Trophoblast cell (in vitro differentiated cells and primary cell): ENCODE measurements at regions not wholly inside any gene's neighbourhood (a gene's known extent, or its start where the extent isn't known, plus 50 kb on each side); places are given as distances from the start of the nearest gene placed in this dataset.

Experiments used
- DNase-seq, 2 donors: peaks; one replicate each; pipeline ENCODE4 v3.0.0-alpha.2; 2016
- H2AFZ ChIP-seq: 2 replicates; pipeline ENCODE4 v1.6.1; 2013; ENCODE audit warnings: low read length, moderate library complexity, mild to moderate bottlenecking; ENCODE audit not compliant: insufficient read depth, poor library complexity
- H2AK5ac ChIP-seq: 2 replicates; pipeline ENCODE4 v1.6.1; 2013; ENCODE audit warnings: mild to moderate bottlenecking, low read length
- H2BK120ac ChIP-seq: 2 replicates; pipeline ENCODE4 v1.6.1; 2013; ENCODE audit warnings: low read length, mild to moderate bottlenecking, moderate library complexity; ENCODE audit not compliant: insufficient read depth, poor library complexity
- H2BK12ac ChIP-seq: 2 replicates; pipeline ENCODE4 v1.6.1; 2013; ENCODE audit warnings: mild to moderate bottlenecking, low read length, moderate library complexity
- H2BK5ac ChIP-seq: 2 replicates; pipeline ENCODE4 v1.6.1; 2013; ENCODE audit warnings: low read length, low read depth, moderate library complexity, mild to moderate bottlenecking; ENCODE audit not compliant: poor library complexity
- H3K14ac ChIP-seq: 2 replicates; pipeline ENCODE4 v1.6.1; 2013; ENCODE audit warnings: mild to moderate bottlenecking, low read length
- H3K18ac ChIP-seq: 2 replicates; pipeline ENCODE4 v1.6.1; 2013; ENCODE audit warnings: mild to moderate bottlenecking, low read length
- H3K23ac ChIP-seq: 2 replicates; pipeline ENCODE4 v1.6.1; 2013; ENCODE audit warnings: low read length
- H3K27ac ChIP-seq: 2 replicates; pipeline ENCODE4 v1.5.1; 2013; ENCODE audit warnings: low read depth, mild to moderate bottlenecking, inconsistent platforms, low read length, moderate library complexity
- H3K27me3 ChIP-seq: 2 replicates; pipeline ENCODE4 v1.6.1; 2013; ENCODE audit warnings: inconsistent platforms, mild to moderate bottlenecking, low read length, moderate library complexity; ENCODE audit not compliant: insufficient read depth
- H3K36me3 ChIP-seq, 2 experiments: 1 replicate in 1 of 2; 2 replicates in 1 of 2; pipeline ENCODE4 v1.6.1; 2013; ENCODE audit warnings: low read length in 2 of 2, mild to moderate bottlenecking in 2 of 2, moderate library complexity in 1 of 2; ENCODE audit not compliant: insufficient read depth in 2 of 2, control insufficient read depth in 1 of 2
- H3K4ac ChIP-seq: 2 replicates; pipeline ENCODE4 v1.6.1; 2013; ENCODE audit warnings: low read depth, mild to moderate bottlenecking, low read length, moderate library complexity
- H3K4me1 ChIP-seq, 2 experiments: 1 replicate in 1 of 2; 2 replicates in 1 of 2; pipeline ENCODE4 v1.6.1; 2013; ENCODE audit warnings: low read length in 2 of 2, mild to moderate bottlenecking in 2 of 2, moderate library complexity in 1 of 2; ENCODE audit not compliant: insufficient read depth in 2 of 2, control insufficient read depth in 1 of 2
- H3K4me2 ChIP-seq: 2 replicates; pipeline ENCODE4 v1.6.1; 2013; ENCODE audit warnings: inconsistent platforms, mild to moderate bottlenecking, low read length, moderate library complexity
- H3K4me3 ChIP-seq: 2 replicates; pipeline ENCODE4 v1.5.1; 2013; ENCODE audit warnings: mild to moderate bottlenecking, low read depth, low read length, inconsistent platforms
- H3K79me1 ChIP-seq: one replicate; pipeline ENCODE4 v1.6.1; 2013; ENCODE audit warnings: low read length
- H3K79me2 ChIP-seq: 2 replicates; pipeline ENCODE4 v1.6.1; 2013; ENCODE audit warnings: low read length, mild to moderate bottlenecking; ENCODE audit not compliant: control insufficient read depth, insufficient read depth, poor library complexity
- H3K9ac ChIP-seq: 2 replicates; pipeline ENCODE4 v1.6.1; 2013; ENCODE audit warnings: mild to moderate bottlenecking, low read length
- H3K9me3 ChIP-seq: 2 replicates; pipeline ENCODE4 v1.6.1; 2013; ENCODE audit warnings: low read depth, mild to moderate bottlenecking, control low read depth, inconsistent platforms, low read length; ENCODE audit not compliant: insufficient read depth
- H4K12ac ChIP-seq: 2 replicates; pipeline ENCODE4 v1.6.1; 2013; ENCODE audit warnings: low read depth, mild to moderate bottlenecking, low read length, moderate library complexity
- H4K8ac ChIP-seq: 2 replicates; pipeline ENCODE4 v1.6.1; 2013; ENCODE audit warnings: low read depth, mild to moderate bottlenecking, low read length, moderate library complexity
- H4K91ac ChIP-seq: one replicate; pipeline ENCODE4 v1.6.1; 2013; ENCODE audit warnings: low read depth, mild to moderate bottlenecking, low read length, moderate library complexity
- WGBS: extraction: QIAGEN DNeasy Blood & Tissue Kit; methylation state at CpG from one replicate; pipeline ENCODE4 v1.1.7; 2013; ENCODE audit warnings: missing lambda C conversion rate; ENCODE audit not compliant: insufficient read length, insufficient coverage; ENCODE audit errors: extremely low coverage; 5-methylcytosine and 5-hydroxymethylcytosine counted together

DNA sequence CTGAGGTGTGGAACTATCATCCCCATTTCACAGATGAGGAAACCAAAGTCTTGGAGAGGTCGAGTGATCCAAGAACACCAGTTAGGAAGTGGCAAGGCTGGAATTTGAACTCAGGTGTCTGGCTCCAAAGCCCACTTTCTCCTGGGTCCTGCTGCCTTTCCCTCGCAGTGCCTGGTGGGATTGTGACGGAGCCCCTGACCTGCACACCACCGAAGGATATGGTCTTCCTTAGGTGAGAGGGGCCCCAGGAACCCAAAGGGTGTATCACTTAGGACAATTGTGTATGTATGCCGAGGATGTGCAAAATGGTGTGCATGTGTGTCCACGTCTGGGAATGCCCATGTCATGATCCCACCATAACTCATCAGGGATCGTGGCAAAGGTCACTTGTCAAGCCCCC lies 392.7 kb downstream of the MATN1 start:
- no peaks in the 10 kb centered on the region for H3K79me2 ChIP-seq
- no peak overlapping the region for H4K12ac ChIP-seq
- no peaks in the 10 kb centered on the region for H3K4me1 ChIP-seq
- H2BK120ac ChIP-seq, result no peak overlapping the region
- no peak overlapping the region for H4K91ac ChIP-seq
- H3K79me1 ChIP-seq, result no peaks in the 10 kb centered on the region
- no peak overlapping the region for H4K8ac ChIP-seq
- no peak overlapping the region for H2AFZ ChIP-seq
- no peak overlapping the region for H3K18ac ChIP-seq
- no peak overlapping the region for H2BK5ac ChIP-seq
- no peak overlapping the region for H3K9ac ChIP-seq
- no peak for DNase-seq
- H3K4ac ChIP-seq, result no peak overlapping the region
- H3K27ac ChIP-seq, result no peak overlapping the region
- no peak overlapping the region for H3K4me3 ChIP-seq
- WGBS, result no CpG with 5 or more reads among the region's 7 CpGs
- no peak overlapping the region for H3K4me2 ChIP-seq
- no peak overlapping the region for H2BK12ac ChIP-seq
- no peaks in the 10 kb centered on the region for H3K9me3 ChIP-seq
- no peak overlapping the region for H3K23ac ChIP-seq
- H3K14ac ChIP-seq, result no peak overlapping the region
- H3K36me3 ChIP-seq, result no peaks in the 10 kb centered on the region
- no peak overlapping the region for H2AK5ac ChIP-seq
- H3K27me3 ChIP-seq, result no peaks in the 10 kb centered on the region

DNA sequence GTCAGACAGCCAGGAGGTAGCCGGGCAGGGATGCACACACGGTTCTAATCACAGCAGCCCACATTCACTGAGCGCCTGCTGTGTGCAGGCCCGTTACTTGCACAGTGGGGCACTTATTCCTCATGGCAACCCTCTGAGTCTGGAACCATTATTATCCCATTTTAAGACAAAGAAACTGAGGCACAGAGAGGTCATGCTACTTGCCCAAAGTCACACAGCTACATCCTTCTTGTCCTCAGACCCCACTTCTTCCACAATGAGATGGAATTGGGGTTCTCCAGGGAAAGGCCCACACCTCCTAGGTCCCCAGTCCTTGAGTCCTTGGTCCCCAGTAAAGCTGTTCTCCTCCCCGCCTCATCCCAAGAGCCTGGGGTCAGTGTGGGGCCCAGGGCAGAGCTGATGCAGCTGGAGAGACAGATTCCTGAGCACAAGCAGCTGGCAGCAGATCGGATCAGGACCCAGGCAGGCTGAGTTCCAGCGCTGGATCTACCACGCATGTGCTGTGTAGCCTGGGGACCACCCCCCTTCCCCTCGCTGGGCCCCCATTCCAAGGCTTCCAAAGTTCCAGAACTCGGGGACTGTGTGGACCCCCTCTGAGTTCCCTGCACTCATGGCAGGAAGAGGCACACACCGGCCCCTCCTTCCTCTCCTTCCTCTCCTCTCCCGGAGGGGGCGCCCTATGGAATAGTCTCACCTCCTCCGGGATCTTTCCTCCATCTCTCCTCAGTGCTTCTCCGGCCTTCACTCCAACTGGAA lies 393.4 kb downstream of the MATN1 start:
- Histone ChIP-seq H3K4me1 (no peaks in the 10 kb centered on the region), H4K91ac (no peak overlapping the region), H3K27ac (no peak overlapping the region), H3K79me2 (no peaks in the 10 kb centered on the region), H2BK12ac (no peak overlapping the region), H3K14ac (no peak overlapping the region), H3K4me3 (no peak overlapping the region), H3K27me3 (no peaks in the 10 kb centered on the region), H3K36me3 (no peaks in the 10 kb centered on the region), H2AK5ac (no peak overlapping the region), H3K18ac (no peak overlapping the region), H3K4ac (no peak overlapping the region), H3K9ac (no peak overlapping the region), H3K9me3 (no peaks in the 10 kb centered on the region), H2BK5ac (no peak overlapping the region), H2AFZ (no peak overlapping the region), H3K79me1 (no peaks in the 10 kb centered on the region), H2BK120ac (no peak overlapping the region), H4K12ac (no peak overlapping the region), H3K23ac (no peak overlapping the region), H4K8ac (no peak overlapping the region), H3K4me2 (no peak overlapping the region)
- no peak for DNase-seq
- no CpG with 5 or more reads among the region's 15 CpGs for WGBS

GRCh38 chr1:30329263-30329753 lies 394.1 kb downstream of the MATN1 start:
- no peak overlapping the region for H4K91ac ChIP-seq
- no peak overlapping the region for H3K23ac ChIP-seq
- H2BK120ac ChIP-seq, result no peak overlapping the region
- H3K9ac ChIP-seq, result no peak overlapping the region
- H3K9me3 ChIP-seq, result no peaks in the 10 kb centered on the region
- H3K14ac ChIP-seq, result no peak overlapping the region
- H2BK5ac ChIP-seq, result no peak overlapping the region
- H3K4me1 ChIP-seq, result no peaks in the 10 kb centered on the region
- H3K4ac ChIP-seq, result no peak overlapping the region
- no peak overlapping the region for H4K12ac ChIP-seq
- H3K4me2 ChIP-seq, result no peak overlapping the region
- no peak overlapping the region for H2AK5ac ChIP-seq
- H3K79me1 ChIP-seq, result no peaks in the 10 kb centered on the region
- WGBS, result no CpG with 5 or more reads among the region's 12 CpGs
- no peak overlapping the region for H2AFZ ChIP-seq
- H2BK12ac ChIP-seq, result no peak overlapping the region
- H4K8ac ChIP-seq, result no peak overlapping the region
- no peak overlapping the region for H3K27ac ChIP-seq
- no peaks in the 10 kb centered on the region for H3K36me3 ChIP-seq
- DNase-seq, result no peak
- no peaks in the 10 kb centered on the region for H3K27me3 ChIP-seq
- H3K18ac ChIP-seq, result no peak overlapping the region
- H3K79me2 ChIP-seq, result no peaks in the 10 kb centered on the region
- no peak overlapping the region for H3K4me3 ChIP-seq

DNA sequence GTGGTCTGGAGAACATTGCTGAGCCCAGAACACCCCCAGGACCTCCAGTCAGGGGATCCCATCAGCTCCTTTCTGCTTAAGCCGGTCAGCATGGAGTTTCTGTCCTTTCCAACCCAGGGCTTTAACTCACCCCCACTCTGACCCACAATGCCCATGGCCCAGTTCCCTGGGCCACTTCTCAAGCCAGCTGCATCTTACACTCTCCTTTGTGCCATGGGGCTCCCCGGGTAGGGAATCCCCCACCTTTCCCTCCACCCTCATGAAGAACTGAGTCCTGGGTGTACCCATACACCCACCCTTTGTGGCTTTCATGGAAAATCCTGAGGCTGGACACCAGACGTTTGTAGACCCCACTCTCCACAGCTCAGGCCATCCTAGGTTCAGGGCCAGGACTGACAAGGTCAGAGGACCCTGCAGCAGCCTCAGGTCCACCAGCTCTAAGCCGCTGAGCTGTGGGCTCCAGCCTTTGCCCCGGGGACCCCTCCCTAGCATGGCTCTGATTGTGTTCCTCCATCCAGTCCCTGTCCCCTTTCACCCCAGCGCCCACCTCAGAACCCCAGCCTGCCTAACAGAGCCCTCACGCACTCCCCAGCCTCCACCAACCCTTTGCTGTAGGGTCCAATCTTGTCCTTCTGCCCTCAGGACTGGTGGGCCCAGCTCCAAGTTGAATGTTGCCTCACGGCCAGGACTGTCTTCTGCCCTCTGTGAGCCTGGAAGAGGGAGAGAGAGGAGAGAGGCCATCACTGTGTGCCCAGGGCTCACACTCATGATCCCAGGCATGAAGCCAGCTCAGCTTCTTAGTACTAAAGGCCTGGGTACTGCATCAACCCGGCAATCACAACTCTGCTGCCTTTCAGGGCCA lies 394.8 kb downstream of the MATN1 start:
- H3K14ac ChIP-seq, result no peak overlapping the region
- H3K36me3 ChIP-seq, result no peaks in the 10 kb centered on the region
- H3K4me2 ChIP-seq, result no peak overlapping the region
- H4K91ac ChIP-seq, result no peak overlapping the region
- no peak overlapping the region for H3K4me3 ChIP-seq
- WGBS, result no CpG with 5 or more reads among the region's 9 CpGs
- no peak overlapping the region for H3K9ac ChIP-seq
- H2BK120ac ChIP-seq, result no peak overlapping the region
- no peak overlapping the region for H3K18ac ChIP-seq
- H3K79me2 ChIP-seq, result no peaks in the 10 kb centered on the region
- no peak overlapping the region for H4K12ac ChIP-seq
- no peak overlapping the region for H3K4ac ChIP-seq
- no peak overlapping the region for H3K27ac ChIP-seq
- no peak overlapping the region for H2BK5ac ChIP-seq
- H3K23ac ChIP-seq, result no peak overlapping the region
- no peak overlapping the region for H2AFZ ChIP-seq
- no peak for DNase-seq
- no peak overlapping the region for H2AK5ac ChIP-seq
- no peaks in the 10 kb centered on the region for H3K27me3 ChIP-seq
- no peak overlapping the region for H4K8ac ChIP-seq
- H3K9me3 ChIP-seq, result no peaks in the 10 kb centered on the region
- H3K4me1 ChIP-seq, result no peaks in the 10 kb centered on the region
- H2BK12ac ChIP-seq, result no peak overlapping the region
- no peaks in the 10 kb centered on the region for H3K79me1 ChIP-seq
